Pulmonary artery endothelial cell (primary cell): ENCODE measurements at regions not wholly inside any gene's neighbourhood (a gene's known extent, or its start where the extent isn't known, plus 50 kb on each side); places are given as distances from the start of the nearest gene placed in this dataset.
A peak's percentile ranks its signal among the peaks of the same experiment; 100 is the strongest.
"Not testable (repeated sequence)": the region's sequence is repeated elsewhere in the genome, so short reads cannot be mapped to it uniquely, and the experiment has no call there.

Source experiments
- DNase-seq: peaks from one replicate; pipeline ENCODE4 v3.0.0-alpha.2; 2011; ENCODE audit warnings: low read depth, low spot score

- no peak for DNase-seq
Measured at GRCh38 chr2:242046206-242046826, 176.8 kb downstream of the RTP5 start.

GRCh38 chr2:242047963-242048362 is 178.4 kb downstream of the RTP5 start:
- DNase-seq, result no peak

GRCh38 chr2:242048479-242048878 is 178.9 kb downstream of the RTP5 start:
- DNase-seq, result no peak

DNA sequence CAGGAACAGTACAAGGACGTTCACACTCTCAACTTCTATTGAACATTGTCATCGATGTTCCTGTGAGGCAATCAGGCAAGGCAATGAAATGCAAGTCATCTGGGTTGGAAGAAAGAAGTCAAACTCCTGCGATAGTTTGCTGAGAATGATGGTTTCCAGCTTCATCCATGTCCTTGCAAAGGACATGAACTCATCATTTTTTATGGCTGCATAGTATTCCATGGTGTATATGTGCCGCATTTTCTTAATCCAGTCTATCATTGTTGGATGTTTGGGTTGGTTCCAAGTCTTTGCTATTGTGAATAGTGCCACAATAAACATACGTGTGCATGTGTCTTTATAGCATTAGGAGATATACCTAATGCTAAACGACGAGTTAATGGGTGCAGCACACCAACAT is 180.0 kb downstream of the RTP5 start:
- not testable (repeated sequence) for DNase-seq

GRCh38 chr2:242051463-242051862 is 181.9 kb downstream of the RTP5 start:
- DNase-seq, result no peak

- no peak for DNase-seq
Measured at GRCh38 chr2:242052421-242052820, 182.9 kb downstream of the RTP5 start.

GRCh38 chr2:242053921-242054320 is 184.4 kb downstream of the RTP5 start:
- no peak for DNase-seq

- DNase-seq, result no peak
Measured at GRCh38 chr2:242054406-242054805, 184.9 kb downstream of the RTP5 start.

- DNase-seq, result no peak
Measured at GRCh38 chr2:242054881-242055801, 185.6 kb downstream of the RTP5 start.

- DNase-seq, result no peak
Measured at GRCh38 chr2:242056026-242056425, 186.5 kb downstream of the RTP5 start.

DNA sequence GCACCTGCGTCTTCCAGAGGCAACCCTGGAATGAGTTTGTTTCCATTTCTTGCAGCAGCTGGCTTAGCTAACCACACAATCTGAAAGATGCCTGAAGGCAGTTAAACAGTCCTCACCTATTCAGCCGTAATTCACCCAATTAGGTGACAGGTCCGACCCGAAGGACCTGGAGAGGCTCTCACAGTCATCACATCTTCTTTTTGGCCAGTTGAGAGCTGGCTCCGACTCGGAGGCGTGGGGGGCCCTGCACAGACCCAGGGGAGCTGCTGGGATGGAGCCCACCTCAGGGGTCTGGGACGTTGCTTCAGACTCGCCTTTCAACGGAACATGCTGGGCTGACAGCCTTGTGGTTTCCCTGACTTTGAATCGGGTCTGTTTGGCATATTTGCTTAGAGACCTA is 187.3 kb downstream of the RTP5 start:
- no peak for DNase-seq

GRCh38 chr2:242057379-242058040 is 188.0 kb downstream of the RTP5 start:
- DNase-seq, result no peak

DNA sequence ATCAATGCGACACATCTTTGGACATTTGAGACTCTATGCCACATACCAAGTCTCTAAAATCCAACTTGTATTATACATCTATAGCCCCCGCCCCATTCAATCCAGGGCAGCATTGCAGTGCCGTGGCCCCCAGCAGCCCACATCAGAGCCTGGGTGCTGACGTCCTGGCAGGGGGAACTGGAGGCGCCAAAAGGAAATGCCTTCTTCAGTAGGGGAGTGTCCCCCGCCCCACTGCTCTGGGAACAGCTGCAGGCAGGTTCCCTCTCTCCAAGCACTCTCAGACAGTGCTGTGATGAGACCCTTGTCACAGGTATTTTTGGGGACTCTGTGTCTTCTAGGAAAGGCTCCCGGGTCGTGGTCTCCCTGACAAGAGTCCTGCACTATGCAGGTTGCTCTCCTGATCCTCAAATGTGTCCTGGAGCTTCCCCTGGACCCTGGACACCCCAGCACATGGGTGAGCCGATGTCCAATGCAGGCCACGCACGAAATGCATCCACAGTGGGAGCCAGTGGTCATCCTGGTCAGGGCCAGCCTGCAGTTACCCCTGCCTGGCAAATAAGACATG is 188.7 kb downstream of the RTP5 start:
- DNase-seq, result no peak

GRCh38 chr2:242059566-242059965 is 190.0 kb downstream of the RTP5 start:
- DNase-seq, result no peak

DNA sequence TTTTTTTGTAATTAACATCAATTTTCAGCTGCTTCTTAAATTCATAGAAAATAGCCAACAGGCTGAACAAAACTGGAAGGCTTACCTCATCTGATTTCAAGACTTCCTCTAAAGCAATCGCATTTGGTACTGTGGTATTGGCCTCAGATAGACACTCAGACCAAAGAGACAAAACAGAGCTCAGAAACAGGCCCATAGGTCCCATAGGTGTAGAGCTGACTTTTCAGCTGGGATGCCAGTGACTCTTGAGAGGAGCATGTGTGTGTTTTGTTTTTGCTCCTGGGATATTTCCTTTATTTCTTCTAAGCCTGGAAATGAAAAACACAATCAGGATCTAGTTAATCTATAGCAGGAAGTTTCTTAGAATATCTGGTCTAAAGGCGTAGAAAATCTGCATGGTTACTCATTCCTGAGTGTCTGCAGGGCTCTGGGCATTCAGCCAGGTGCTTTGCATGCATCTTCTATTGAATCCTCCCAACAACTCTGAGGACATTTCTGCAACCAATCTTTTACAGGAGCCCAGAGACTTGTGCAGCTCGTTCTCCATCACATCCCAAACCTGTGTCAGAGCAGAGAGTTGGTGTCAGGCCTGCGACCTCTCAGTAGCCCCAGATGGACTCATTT is 190.8 kb downstream of the RTP5 start:
- peak; percentile 24 for DNase-seq

DNA sequence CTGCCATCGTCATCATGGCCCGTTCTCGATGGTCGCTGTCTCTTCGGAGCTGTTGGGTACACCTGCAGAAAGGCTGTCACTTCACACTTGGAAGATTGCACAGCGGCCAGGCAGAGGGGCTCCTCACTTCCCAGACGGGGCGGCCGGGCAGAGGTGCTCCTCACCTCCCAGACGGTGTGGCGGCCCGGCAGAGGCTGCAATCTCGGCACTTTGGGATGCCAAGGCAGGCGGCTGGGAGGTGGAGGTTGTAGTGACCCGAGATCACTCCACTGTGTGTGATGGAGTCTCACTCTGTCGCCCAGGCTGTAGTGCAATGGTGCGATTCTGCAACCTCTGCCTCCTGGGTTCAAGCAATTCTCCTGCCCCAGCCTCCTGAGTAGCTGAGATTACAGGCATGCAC is 192.4 kb downstream of the RTP5 start:
- not testable (repeated sequence) for DNase-seq

DNA sequence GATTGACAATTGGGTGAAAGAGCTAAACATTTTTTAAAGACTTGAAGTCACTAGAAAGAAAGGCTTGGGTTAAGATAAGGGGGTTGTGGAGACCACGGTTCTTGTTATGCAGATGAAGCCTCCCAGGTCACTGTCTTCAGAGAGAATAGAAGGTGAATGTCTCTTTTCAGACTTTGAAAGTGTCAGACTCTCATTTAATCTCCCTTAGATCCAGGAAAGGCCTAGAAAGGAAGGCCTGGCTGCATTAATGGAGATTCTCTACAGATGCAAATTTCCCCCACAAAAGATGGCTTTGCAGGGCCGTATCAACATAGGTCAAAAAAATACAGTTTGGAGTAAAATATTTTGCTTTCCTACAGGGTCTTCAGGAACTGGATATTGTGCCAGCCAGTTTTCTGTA is 193.9 kb downstream of the RTP5 start:
- DNase-seq, result no peak

- DNase-seq, result no peak
Measured at GRCh38 chr2:242063850-242064249, 194.3 kb downstream of the RTP5 start.

GRCh38 chr2:242064364-242065250 is 195.1 kb downstream of the RTP5 start:
- no peak for DNase-seq

- DNase-seq, result no peak
Measured at GRCh38 chr2:242065426-242065825, 195.9 kb downstream of the RTP5 start.

GRCh38 chr2:242069018-242069417 is 199.5 kb downstream of the RTP5 start:
- no peak for DNase-seq
